HFFc6 (cell line): ENCODE measurements at regions not wholly inside any gene's neighbourhood (a gene's known extent, or its start where the extent isn't known, plus 50 kb on each side); places are given as distances from the start of the nearest gene placed in this dataset.

Source experiments
- DNase-seq: peaks from one replicate; pipeline ENCODE4 v3.0.0-alpha.2; 2018
- H3K27ac Mint-ChIP-seq: 2 replicates; pipeline ENCODE4 v1.8.0; 2020; ENCODE audit warnings: mild to moderate bottlenecking, mixed read lengths
- H3K27me3 Mint-ChIP-seq: 2 replicates; pipeline ENCODE4 v1.8.0; 2021; ENCODE audit warnings: mild to moderate bottlenecking, moderate library complexity, mixed read lengths; ENCODE audit not compliant: insufficient read depth
- H3K36me3 Mint-ChIP-seq: 2 replicates; pipeline ENCODE4 v1.8.0; 2021; ENCODE audit warnings: low read depth, mixed read lengths
- H3K4me1 Mint-ChIP-seq: 2 replicates; pipeline ENCODE4 v1.8.0; 2020; ENCODE audit warnings: low read depth, mixed read lengths
- H3K4me3 Mint-ChIP-seq: 2 replicates; pipeline ENCODE4 v1.8.0; 2020; ENCODE audit warnings: mild to moderate bottlenecking, moderate library complexity, mixed read lengths
- H3K9me3 Mint-ChIP-seq: 2 replicates; pipeline ENCODE4 v1.8.0; 2020; ENCODE audit warnings: mild to moderate bottlenecking, mixed read lengths
- CTCF ChIP-seq: fragments of 200-600 bp; sonication (generic); IDR thresholded peaks from 2 replicates; pipeline ENCODE4 v1.5.0; 2021; ENCODE audit warnings: antibody characterized with exemption, mild to moderate bottlenecking

GRCh38 chr7:115300231-115300870 is 378.5 kb downstream of the MDFIC start:
- Mint-ChIP-seq H3K27me3 (no peaks in the 10 kb centered on the region), H3K36me3 (0 out of 2 replicates have a peak, but pooled peaks cover 12% of the 10 kb centered on the region), H3K27ac (peak overlapping the region; percentile 69), H3K4me3 (peak overlapping the region; percentile 53), H3K9me3 (no peaks in the 10 kb centered on the region), H3K4me1 (peaks cover 55% of the 10 kb centered on the region)
- peak; percentile 73 for DNase-seq
- TF ChIP-seq CTCF, result no peak

GRCh38 chr7:115299397-115300037 is 377.6 kb downstream of the MDFIC start:
- H3K4me1 Mint-ChIP-seq, result peaks cover 58% of the 10 kb centered on the region
- H3K27ac Mint-ChIP-seq, result peak overlapping the region; percentile 69
- H3K4me3 Mint-ChIP-seq, result no peak overlapping the region
- DNase-seq, result peak; percentile 3
- H3K9me3 Mint-ChIP-seq, result no peaks in the 10 kb centered on the region
- H3K36me3 Mint-ChIP-seq, result 0 out of 2 replicates have a peak, but pooled peaks cover 12% of the 10 kb centered on the region
- H3K27me3 Mint-ChIP-seq, result no peaks in the 10 kb centered on the region
- no peak for TF ChIP-seq CTCF

GRCh38 chr7:115297656-115298055 is 375.8 kb downstream of the MDFIC start:
- Mint-ChIP-seq H3K27me3 (no peaks in the 10 kb centered on the region), H3K9me3 (no peaks in the 10 kb centered on the region), H3K27ac (no peak overlapping the region), H3K36me3 (0 out of 2 replicates have a peak, but pooled peaks cover 6% of the 10 kb centered on the region), H3K4me1 (peaks cover 77% of the 10 kb centered on the region), H3K4me3 (no peak overlapping the region)
- TF ChIP-seq CTCF, result peak; percentile 12; the same call in 1 of the 2 replicates
- peak; percentile 43 for DNase-seq

- H3K27me3 Mint-ChIP-seq, result no peaks in the 10 kb centered on the region
- H3K36me3 Mint-ChIP-seq, result peaks cover 9% of the 10 kb centered on the region
- H3K4me1 Mint-ChIP-seq, result peaks cover 71% of the 10 kb centered on the region
- TF ChIP-seq CTCF, result no peak
- peak; percentile 17 for DNase-seq
- H3K4me3 Mint-ChIP-seq, result 0 out of 2 replicates have a peak overlapping the region, but pooled peaks have one; percentile 3
- peak overlapping the region; percentile 11; the same call in 1 of the 2 replicates for H3K27ac Mint-ChIP-seq
- no peaks in the 10 kb centered on the region for H3K9me3 Mint-ChIP-seq
These were observed 371.8 kb downstream of the MDFIC start for GRCh38 chr7:115293628-115294240.

GRCh38 chr7:115292381-115292780 is 370.5 kb downstream of the MDFIC start:
- peaks cover 9% of the 10 kb centered on the region for H3K36me3 Mint-ChIP-seq
- H3K4me1 Mint-ChIP-seq, result peaks cover 67% of the 10 kb centered on the region
- DNase-seq, result no peak
- TF ChIP-seq CTCF, result no peak
- no peaks in the 10 kb centered on the region for H3K27me3 Mint-ChIP-seq
- no peak overlapping the region for H3K4me3 Mint-ChIP-seq
- H3K9me3 Mint-ChIP-seq, result no peaks in the 10 kb centered on the region
- H3K27ac Mint-ChIP-seq, result no peak overlapping the region
